Neural cell (in vitro differentiated cells): ENCODE measurements at regions not wholly inside any gene's neighbourhood (a gene's known extent, or its start where the extent isn't known, plus 50 kb on each side); places are given as distances from the start of the nearest gene placed in this dataset.
A peak's percentile ranks its signal among the peaks of the same experiment; 100 is the strongest.

Source experiments
- H2AFZ ChIP-seq: fragments of 200-600, 300-800 bp; sonication (generic), shearing (Covaris generic); 2 replicates; pipeline ENCODE4 v1.6.0; 2014; ENCODE audit warnings: low read depth, mild to moderate bottlenecking, antibody characterized with exemption, low read length, moderate library complexity
- H3F3A ChIP-seq: fragments of 200-600 bp; shearing (Covaris generic); 2 replicates; pipeline ENCODE4 v1.6.1; 2016; ENCODE audit warnings: mild to moderate bottlenecking, moderate library complexity, mixed read lengths, antibody characterized with exemption, low read length; ENCODE audit not compliant: insufficient read depth, poor library complexity, severe bottlenecking
- H3K27ac ChIP-seq: fragments of 200-600, 300-800 bp; sonication (generic), shearing (Covaris generic); 2 replicates; pipeline ENCODE4 v1.5.1; 2014; ENCODE audit warnings: mild to moderate bottlenecking, low read length, moderate library complexity
- H3K27me3 ChIP-seq: fragments of 300-800, 200-600 bp; sonication (generic), shearing (Covaris generic); 2 replicates; pipeline ENCODE4 v1.6.0; 2014; ENCODE audit warnings: mild to moderate bottlenecking, low read depth, low read length, moderate library complexity; ENCODE audit not compliant: insufficient read depth
- H3K36me3 ChIP-seq: fragments of 300-800, 200-600 bp; sonication (generic), shearing (Covaris generic); 2 replicates; pipeline ENCODE4 v1.5.1; 2014; ENCODE audit warnings: mild to moderate bottlenecking, antibody characterized with exemption, low read length, moderate library complexity; ENCODE audit not compliant: insufficient read depth
- H3K4me2 ChIP-seq: fragments of 300-800, 200-600 bp; sonication (generic), shearing (Covaris generic); 2 replicates; pipeline ENCODE4 v1.6.0; 2014; ENCODE audit warnings: mild to moderate bottlenecking, low read length
- H3K4me3 ChIP-seq: fragments of 300-800, 200-600 bp; sonication (generic), shearing (Covaris generic); 2 replicates; pipeline ENCODE4 v1.5.1; 2014; ENCODE audit warnings: mild to moderate bottlenecking, low read length, moderate library complexity
- H3K79me2 ChIP-seq: fragments of 200-600 bp; shearing (Covaris generic); replicated peaks from 2 replicates; pipeline ENCODE4 v1.6.0; 2014; ENCODE audit warnings: mild to moderate bottlenecking, low read length, moderate library complexity; ENCODE audit not compliant: insufficient read depth
- H3K9ac ChIP-seq: fragments of 300-800, 200-600 bp; sonication (generic), shearing (Covaris generic); 2 replicates; pipeline ENCODE4 v1.6.1; 2016; ENCODE audit warnings: mild to moderate bottlenecking, low read length, mixed read lengths
- H3K9me2 ChIP-seq: fragments of 200-600 bp; shearing (Covaris generic); 2 replicates; pipeline ENCODE4 v1.6.1; 2016; ENCODE audit warnings: mild to moderate bottlenecking, low read length, mixed read lengths; ENCODE audit not compliant: insufficient read depth
- H3K9me3 ChIP-seq: fragments of 200-600, 300-800 bp; sonication (generic), shearing (Covaris generic); 2 replicates; pipeline ENCODE4 v1.6.1; 2016; ENCODE audit warnings: mild to moderate bottlenecking, mixed run types, low read length, moderate library complexity, mixed read lengths
- H4K20me1 ChIP-seq: fragments of 200-600 bp; shearing (Covaris generic); 2 replicates; pipeline ENCODE4 v1.6.1; 2016; ENCODE audit warnings: mild to moderate bottlenecking, mixed run types; ENCODE audit not compliant: insufficient read depth
- CTCF ChIP-seq: fragments of 450-650 bp; IDR thresholded peaks from 2 replicates; pipeline ENCODE4 v1.5.1; 2014; ENCODE audit warnings: antibody characterized with exemption, mild to moderate bottlenecking, moderate library complexity; ENCODE audit not compliant: poor library complexity, severe bottlenecking
- EP300 ChIP-seq: fragments of 450-650 bp; conservative IDR thresholded peaks from 2 replicates; pipeline ENCODE4 v1.6.1; 2014; ENCODE audit warnings: antibody characterized with exemption, mild to moderate bottlenecking, moderate library complexity; ENCODE audit not compliant: poor library complexity, severe bottlenecking
- EZH2 ChIP-seq: fragments of 200-600, 300-800 bp; shearing (Covaris generic), sonication (generic); IDR thresholded peaks from 2 replicates; pipeline ENCODE4 v1.6.1; 2014; ENCODE audit warnings: antibody characterized with exemption, low read length, borderline replicate concordance, mild to moderate bottlenecking; ENCODE audit not compliant: insufficient read depth, poor library complexity, severe bottlenecking
- MXI1 ChIP-seq: fragments of 450-650 bp; conservative IDR thresholded peaks from 2 replicates; pipeline ENCODE4 v1.6.1; 2014; ENCODE audit warnings: antibody characterized with exemption, mild to moderate bottlenecking; ENCODE audit not compliant: poor library complexity, severe bottlenecking
- POLR2AphosphoS5 ChIP-seq: IDR thresholded peaks from 2 replicates; pipeline ENCODE4 v1.6.1; 2012
- RAD21 ChIP-seq: fragments of 450-650 bp; conservative IDR thresholded peaks from 2 replicates; pipeline ENCODE4 v1.6.1; 2014; ENCODE audit warnings: antibody characterized with exemption, mild to moderate bottlenecking, moderate library complexity
- SMC3 ChIP-seq: fragments of 450-650 bp; conservative IDR thresholded peaks from 2 replicates; pipeline ENCODE4 v1.6.1; 2014; ENCODE audit warnings: antibody characterized with exemption, mild to moderate bottlenecking, moderate library complexity; ENCODE audit not compliant: poor library complexity
- TAF1 ChIP-seq: IDR thresholded peaks from 2 replicates; pipeline ENCODE4 v1.6.1; 2012; ENCODE audit warnings: low read depth
- TF ChIP-seq, protein P1 (sequence below): IDR thresholded peaks from 2 replicates; pipeline ENCODE4 v1.6.1; 2012; ENCODE audit warnings: borderline replicate concordance

- no peaks in the 10 kb centered on the region for H3F3A ChIP-seq
- no peaks in the 10 kb centered on the region for H4K20me1 ChIP-seq
- no peaks in the 10 kb centered on the region for H3K9me3 ChIP-seq
- TF ChIP-seq RAD21 (no peak), POLR2AphosphoS5 (no peak), EZH2 (no peak), CTCF (no peak), MXI1 (no peak), SMC3 (no peak), TAF1 (no peak), EP300 (no peak)
- TF ChIP-seq, protein P1, sequence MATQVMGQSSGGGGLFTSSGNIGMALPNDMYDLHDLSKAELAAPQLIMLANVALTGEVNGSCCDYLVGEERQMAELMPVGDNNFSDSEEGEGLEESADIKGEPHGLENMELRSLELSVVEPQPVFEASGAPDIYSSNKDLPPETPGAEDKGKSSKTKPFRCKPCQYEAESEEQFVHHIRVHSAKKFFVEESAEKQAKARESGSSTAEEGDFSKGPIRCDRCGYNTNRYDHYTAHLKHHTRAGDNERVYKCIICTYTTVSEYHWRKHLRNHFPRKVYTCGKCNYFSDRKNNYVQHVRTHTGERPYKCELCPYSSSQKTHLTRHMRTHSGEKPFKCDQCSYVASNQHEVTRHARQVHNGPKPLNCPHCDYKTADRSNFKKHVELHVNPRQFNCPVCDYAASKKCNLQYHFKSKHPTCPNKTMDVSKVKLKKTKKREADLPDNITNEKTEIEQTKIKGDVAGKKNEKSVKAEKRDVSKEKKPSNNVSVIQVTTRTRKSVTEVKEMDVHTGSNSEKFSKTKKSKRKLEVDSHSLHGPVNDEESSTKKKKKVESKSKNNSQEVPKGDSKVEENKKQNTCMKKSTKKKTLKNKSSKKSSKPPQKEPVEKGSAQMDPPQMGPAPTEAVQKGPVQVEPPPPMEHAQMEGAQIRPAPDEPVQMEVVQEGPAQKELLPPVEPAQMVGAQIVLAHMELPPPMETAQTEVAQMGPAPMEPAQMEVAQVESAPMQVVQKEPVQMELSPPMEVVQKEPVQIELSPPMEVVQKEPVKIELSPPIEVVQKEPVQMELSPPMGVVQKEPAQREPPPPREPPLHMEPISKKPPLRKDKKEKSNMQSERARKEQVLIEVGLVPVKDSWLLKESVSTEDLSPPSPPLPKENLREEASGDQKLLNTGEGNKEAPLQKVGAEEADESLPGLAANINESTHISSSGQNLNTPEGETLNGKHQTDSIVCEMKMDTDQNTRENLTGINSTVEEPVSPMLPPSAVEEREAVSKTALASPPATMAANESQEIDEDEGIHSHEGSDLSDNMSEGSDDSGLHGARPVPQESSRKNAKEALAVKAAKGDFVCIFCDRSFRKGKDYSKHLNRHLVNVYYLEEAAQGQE: no peak
- H3K36me3 ChIP-seq: no peaks in the 10 kb centered on the region
- no peak overlapping the region for H3K9ac ChIP-seq
- H3K79me2 ChIP-seq: no peaks in the 10 kb centered on the region
- no peak overlapping the region for H3K4me3 ChIP-seq
- no peak overlapping the region for H3K4me2 ChIP-seq
- H3K9me2 ChIP-seq: no peaks in the 10 kb centered on the region
- H3K27me3 ChIP-seq: no peaks in the 10 kb centered on the region
- no peak overlapping the region for H3K27ac ChIP-seq
- H2AFZ ChIP-seq: no peak overlapping the region
These were observed 136.3 kb upstream of the BACH2 start for GRCh38 chr6:90432937-90433336.

DNA sequence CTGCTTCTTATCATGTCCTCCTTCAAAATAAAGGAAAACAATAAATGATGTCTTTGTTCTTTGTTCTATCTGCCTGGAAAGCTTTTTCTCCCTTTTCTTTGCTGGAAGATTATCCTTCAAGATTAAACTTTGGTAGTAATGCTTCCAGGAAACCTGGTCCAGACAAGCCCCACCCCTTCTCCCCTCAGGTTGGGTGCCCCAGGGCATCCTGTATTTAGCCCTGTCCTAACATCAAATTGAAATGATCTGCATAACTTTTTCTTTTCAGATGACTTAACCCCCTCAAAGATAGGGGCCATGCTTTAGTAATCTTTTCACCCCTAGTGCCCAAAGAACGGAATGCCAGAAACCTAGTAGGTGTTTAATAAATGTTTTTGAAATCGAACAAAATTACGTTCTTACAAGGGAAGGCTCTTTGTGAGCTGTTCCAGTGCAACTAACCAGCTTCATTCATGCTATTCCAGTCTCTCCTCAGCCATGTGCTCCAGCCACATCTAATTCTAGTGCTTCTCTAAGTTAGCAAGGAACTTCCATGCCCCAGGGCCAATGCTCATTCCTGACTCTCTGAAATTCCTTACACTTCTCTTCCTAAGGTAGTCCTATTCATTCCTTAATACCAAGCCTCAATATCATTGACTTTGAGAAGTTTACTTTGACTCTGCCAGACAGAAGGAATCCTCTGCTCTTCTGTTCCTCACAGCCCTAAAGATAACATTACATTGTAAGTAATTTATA lies 135.6 kb upstream of the BACH2 start:
- no peak overlapping the region for H2AFZ ChIP-seq
- no peaks in the 10 kb centered on the region for H4K20me1 ChIP-seq
- no peak overlapping the region for H3K4me3 ChIP-seq
- no peak overlapping the region for H3K9ac ChIP-seq
- H3K36me3 ChIP-seq: no peaks in the 10 kb centered on the region
- H3K4me2 ChIP-seq: no peak overlapping the region
- H3K27ac ChIP-seq: peak overlapping the region; percentile 4
- no peaks in the 10 kb centered on the region for H3K9me3 ChIP-seq
- no peaks in the 10 kb centered on the region for H3F3A ChIP-seq
- H3K27me3 ChIP-seq: no peaks in the 10 kb centered on the region
- TF ChIP-seq CTCF (no peak), TAF1 (no peak), EP300 (no peak), POLR2AphosphoS5 (no peak), SMC3 (no peak), EZH2 (no peak), MXI1 (no peak), RAD21 (no peak)
- TF ChIP-seq, protein P1: no peak
- no peaks in the 10 kb centered on the region for H3K79me2 ChIP-seq
- no peaks in the 10 kb centered on the region for H3K9me2 ChIP-seq
